Liver (tissue), 3 donors: ENCODE measurements at regions not wholly inside any gene's neighbourhood (a gene's known extent, or its start where the extent isn't known, plus 50 kb on each side); places are given as distances from the start of the nearest gene placed in this dataset.

Experiments
- CTCF ChIP-seq: fragments of 150-350 bp; IDR thresholded peaks from 2 replicates; pipeline ENCODE4 v1.5.1; 2017; ENCODE audit warnings: improper control_type of control experiment, low read depth, low read length; ENCODE audit not compliant: missing input control
- GABPA ChIP-seq, 2 donors: IDR thresholded peaks in 1 of 2; conservative IDR thresholded peaks in 1 of 2; 2 replicates each; pipeline ENCODE4 v1.6.1; 2016; ENCODE audit warnings: antibody characterized with exemption in 2 of 2, mild to moderate bottlenecking in 1 of 2, moderate library complexity in 1 of 2
- YY1 ChIP-seq: IDR thresholded peaks from 2 replicates; pipeline ENCODE4 v1.6.1; 2016; ENCODE audit warnings: antibody characterized with exemption, mild to moderate bottlenecking
- donor health status: healthy.
- donor health status: healthy.

- TF ChIP-seq YY1, result no peak
- TF ChIP-seq CTCF, result no peak
- TF ChIP-seq GABPA (IDR thresholded peaks at IDR 0.05 in 1 of 2, conservative IDR thresholded peaks at IDR 0.05 in 1 of 2), result no peak
These were observed 99.8 kb upstream of the NOCT start for GRCh38 chr4:138915756-138916155.
